Caki2 (cell line): ENCODE measurements at regions not wholly inside any gene's neighbourhood (a gene's known extent, or its start where the extent isn't known, plus 50 kb on each side); places are given as distances from the start of the nearest gene placed in this dataset.

Source experiments
- DNase-seq: peaks from one replicate; pipeline ENCODE4 v3.0.0-alpha.2; 2015; ENCODE audit warnings: low read depth
- in situ Hi-C: cut with HindIII; loops from 2 replicates; pipeline ENCODE4 v1.10.0; 2016; ENCODE audit warnings: low sequenced_read_pairs, low pct_unique_long_range_greater_than_20kb, mixed read lengths

- in situ Hi-C loops: no loop called here
- DNase-seq: no peak
Observed at GRCh38 chr12:98355933-98356332, 159.5 kb upstream of the TMPO start.

DNA sequence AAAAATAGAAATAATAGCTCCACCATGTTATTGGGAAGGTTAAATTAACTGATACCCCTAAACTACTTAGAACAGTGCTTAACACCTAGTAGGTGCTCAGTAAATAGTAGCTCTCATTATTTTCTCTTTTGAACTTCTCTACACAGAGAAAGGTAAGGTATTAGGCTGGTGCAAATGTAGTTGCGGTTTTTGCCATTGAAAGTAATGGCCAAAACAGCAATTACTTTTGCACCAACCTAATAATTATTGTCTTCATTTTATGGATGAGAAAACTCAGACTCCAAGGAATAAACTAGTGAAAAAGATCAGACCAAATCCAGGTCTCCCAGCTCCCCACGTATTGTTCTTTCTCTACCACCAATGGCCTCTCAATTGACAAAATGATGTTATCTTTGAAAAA, 157.2 kb upstream of the TMPO start:
- in situ Hi-C loops: no loop called here
- no peak for DNase-seq

DNA sequence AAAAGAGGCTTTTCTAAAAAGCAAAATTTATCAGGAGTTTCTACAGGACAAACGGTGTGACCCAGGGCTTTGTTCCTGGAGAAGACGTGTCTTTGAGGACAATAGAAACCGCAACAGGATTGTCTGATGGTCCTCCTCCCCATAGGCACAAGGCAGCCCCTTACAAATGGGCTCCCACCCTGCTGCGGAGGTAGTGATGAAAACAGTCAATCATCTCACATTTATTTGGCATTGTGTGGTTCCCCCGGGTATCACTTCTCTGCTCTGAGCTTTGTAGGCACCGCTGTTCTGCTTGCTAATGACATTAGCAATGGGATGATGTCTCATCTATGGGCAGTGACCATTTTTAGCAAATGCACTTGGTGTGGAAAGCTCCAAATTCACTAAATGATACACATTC, 155.5 kb upstream of the TMPO start:
- DNase-seq: no peak
- in situ Hi-C loops: no loop called here

DNA sequence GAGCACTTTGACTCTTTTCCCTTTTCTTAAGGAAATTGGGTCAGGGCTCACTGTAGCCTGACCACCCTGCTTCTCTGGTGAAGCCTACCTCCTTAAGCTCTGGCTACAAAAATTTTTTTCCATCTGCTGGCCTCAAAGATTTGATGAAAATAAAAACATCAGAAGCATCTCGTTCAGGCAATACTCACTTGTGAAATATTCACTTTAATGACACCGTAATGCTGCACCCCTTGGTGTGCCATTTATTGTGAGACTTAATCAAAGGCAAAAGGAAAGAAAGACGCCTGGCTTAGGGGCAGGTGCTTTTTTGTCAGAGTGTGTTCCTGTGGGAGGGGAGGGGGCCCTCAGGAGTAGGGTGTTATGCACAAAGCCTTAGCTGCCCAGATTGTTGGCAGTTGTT, 155.0 kb upstream of the TMPO start:
- in situ Hi-C loops: no loop called here
- DNase-seq: no peak

- in situ Hi-C loops: no loop called here
- no peak for DNase-seq
Observed at GRCh38 chr12:98369581-98369980, 145.8 kb upstream of the TMPO start.

DNA sequence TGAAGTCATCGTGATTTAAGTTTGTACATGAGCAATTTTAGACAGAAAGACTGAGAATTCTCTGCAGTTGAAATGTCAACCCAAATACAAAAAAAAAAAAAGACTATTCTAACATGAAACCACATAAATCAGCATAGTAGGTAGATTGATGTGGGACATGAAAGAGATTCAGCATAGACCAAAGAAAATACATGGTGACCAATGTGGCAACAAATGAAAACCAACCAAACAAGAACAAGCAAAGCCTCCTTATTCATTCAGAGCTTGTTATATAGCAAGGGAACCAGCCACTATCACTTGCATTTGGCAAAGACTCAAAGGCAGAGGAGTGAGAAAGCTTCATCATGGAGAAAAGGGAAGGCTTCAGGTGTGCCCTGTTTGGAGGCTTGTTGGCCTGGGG, 144.4 kb upstream of the TMPO start:
- DNase-seq: no peak
- in situ Hi-C loops: no loop called here

GRCh38 chr12:98371419-98371818, 144.0 kb upstream of the TMPO start:
- DNase-seq: no peak
- in situ Hi-C loops: no loop called here

DNA sequence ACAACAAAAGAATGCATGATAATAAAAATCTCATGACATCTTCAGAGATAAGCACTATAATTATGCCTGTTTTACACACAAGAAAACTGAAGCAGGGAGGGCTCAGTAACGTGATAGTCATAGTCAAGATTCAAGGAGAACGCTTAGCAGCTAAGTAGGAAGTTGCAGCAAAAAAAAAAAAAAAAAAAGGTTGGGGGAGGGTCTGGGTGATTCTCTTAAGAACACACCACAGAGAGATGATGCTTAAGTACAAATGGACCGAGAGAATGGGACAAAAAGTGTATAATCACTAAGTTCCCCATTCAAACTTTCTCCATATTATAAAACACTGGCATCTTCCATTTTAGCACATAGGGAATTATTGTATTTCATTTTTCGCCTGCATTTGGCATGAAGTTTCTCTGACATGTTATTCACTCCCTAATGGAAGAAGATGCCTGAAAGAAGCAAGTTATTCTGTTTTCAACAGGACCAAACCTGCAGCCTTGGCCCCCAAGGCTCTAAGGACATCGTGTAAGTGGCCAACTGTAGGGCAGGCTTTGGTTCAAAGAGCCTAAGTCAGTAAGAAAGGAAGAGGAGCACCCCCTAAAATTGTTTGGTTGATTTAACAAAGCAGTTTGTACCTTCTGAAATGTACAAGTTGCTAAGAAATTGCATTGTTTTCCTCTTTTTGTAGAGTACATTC, 142.9 kb upstream of the TMPO start:
- DNase-seq: no peak
- in situ Hi-C loops: no loop called here

DNA sequence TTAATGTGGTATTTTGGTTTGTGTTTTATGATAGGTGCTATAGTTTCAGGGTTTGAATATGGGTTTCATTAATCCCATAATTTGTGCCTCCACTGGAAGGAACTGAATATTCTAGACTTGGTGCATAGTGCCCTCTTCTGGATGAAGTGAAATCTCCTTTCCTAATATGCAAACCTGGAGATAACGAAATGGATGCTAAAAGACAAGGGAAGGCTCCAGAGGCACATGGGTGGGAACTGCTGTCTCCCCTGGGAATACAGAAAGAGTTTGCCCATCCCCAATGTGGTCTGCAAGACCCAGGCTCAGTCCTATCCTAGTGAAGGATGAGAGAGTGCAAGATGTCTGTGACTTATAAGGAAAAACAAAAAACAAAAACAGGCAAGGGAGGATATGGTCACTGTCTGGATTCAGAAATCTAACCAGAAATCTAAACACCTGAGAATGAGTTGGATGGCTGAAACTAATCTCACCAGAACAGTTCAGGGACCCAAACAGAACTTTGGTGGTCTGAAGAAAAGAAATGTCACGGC, 142.3 kb upstream of the TMPO start:
- in situ Hi-C loops: no loop called here

DNA sequence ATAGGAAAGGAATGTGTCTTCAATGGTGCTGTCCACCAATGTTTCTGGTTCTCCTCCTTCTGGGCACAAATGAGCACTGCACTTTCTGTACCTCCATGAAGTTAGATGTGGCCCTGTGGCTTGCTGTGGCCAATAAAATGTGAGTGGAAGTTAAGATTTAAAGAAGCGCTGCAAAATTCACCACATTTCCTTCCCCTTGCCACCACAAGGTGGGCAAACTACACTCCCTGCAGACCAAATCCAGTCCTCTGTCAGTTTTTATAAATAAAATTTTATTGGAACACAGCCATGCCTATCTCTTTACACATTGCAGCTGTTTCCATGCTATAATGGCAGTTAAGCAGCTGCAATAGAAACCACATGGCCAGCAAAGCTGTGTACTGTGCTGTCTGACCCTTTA, 141.4 kb upstream of the TMPO start:
- in situ Hi-C loops: no loop called here
- no peak for DNase-seq

More for the DNA sequence above, 142.3 kb upstream of the TMPO start:
- DNase-seq: peak; percentile 19

GRCh38 chr12:98379106-98379505, 136.3 kb upstream of the TMPO start:
- in situ Hi-C loops: no loop called here
- DNase-seq: no peak

- no peak for DNase-seq
- in situ Hi-C loops: no loop called here
Observed at GRCh38 chr12:98385641-98386040, 129.7 kb upstream of the TMPO start.

DNA sequence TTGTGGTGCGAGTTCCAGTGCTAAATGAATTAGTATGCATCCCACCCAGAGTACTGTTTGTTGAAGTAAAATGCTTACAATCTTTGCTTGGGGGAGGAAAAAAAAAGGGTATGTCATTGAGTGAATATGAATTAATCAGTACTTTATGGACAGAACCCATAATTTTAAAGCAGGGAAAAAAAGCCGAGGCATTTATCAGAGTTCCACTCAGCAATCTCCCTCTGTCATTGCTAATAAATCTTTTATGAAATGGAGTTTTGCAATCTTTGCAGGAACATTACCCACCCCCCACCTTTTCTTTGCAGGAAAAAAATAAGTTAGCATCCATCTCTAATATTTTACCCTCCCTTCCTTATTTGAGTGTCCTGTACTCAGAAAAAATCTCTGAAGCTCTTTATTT, 127.9 kb upstream of the TMPO start:
- no peak for DNase-seq
- in situ Hi-C loops: no loop called here

DNA sequence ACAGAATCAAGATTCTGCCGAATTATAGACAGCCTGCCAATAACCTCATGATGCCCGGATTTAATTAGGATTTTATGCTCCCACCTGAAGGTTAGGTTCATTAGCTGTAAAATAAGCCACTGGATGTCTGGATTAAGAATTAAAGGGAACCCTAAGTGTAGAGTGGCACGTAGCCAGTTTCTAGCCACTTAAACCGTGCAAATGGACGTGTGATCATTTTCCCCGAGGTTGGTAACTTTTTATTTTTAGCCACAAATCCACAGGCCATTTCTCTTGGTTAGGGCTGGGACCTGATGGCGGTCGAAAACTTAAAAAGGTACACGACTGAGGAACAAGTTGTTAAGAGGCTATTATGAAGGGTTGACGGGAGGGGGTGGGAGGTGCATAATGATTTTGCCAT, 127.3 kb upstream of the TMPO start:
- in situ Hi-C loops: no loop called here

DNA sequence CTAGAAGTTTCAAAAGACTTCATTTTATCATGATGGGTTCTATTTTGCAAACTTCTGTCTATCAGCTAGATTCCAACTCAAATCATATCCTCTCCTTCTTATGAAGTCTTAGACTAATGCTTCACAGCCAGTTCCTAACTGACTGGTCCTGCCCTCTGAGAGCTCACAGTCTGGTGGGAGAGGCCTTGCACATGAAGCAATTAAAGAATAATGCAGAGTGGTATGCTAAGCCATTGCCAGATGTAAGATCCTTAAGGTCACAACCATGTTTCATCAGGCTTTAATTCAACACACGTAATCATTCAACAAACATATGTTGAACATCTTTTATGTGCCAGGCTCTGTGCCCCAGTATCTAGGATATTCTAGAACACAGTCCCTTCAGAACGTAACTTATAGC, 125.8 kb upstream of the TMPO start:
- DNase-seq: no peak
- in situ Hi-C loops: no loop called here

More for the DNA sequence above, 127.3 kb upstream of the TMPO start:
- no peak for DNase-seq

GRCh38 chr12:98397323-98398105, 117.9 kb upstream of the TMPO start:
- DNase-seq: peak; percentile 75
- in situ Hi-C loops: no loop called here

GRCh38 chr12:98399532-98399931, 115.9 kb upstream of the TMPO start:
- in situ Hi-C loops: no loop called here
- DNase-seq: peak; percentile 64

GRCh38 chr12:98401427-98401826, 114.0 kb upstream of the TMPO start:
- in situ Hi-C loops: no loop called here
- peak; percentile 96 for DNase-seq

GRCh38 chr12:98402091-98402490, 113.3 kb upstream of the TMPO start:
- in situ Hi-C loops: no loop called here
- peak; percentile 93 for DNase-seq

- in situ Hi-C loops: no loop called here
- DNase-seq: no peak
Observed at GRCh38 chr12:98402671-98403070, 112.7 kb upstream of the TMPO start.
